ENCODE measurements at regions not wholly inside any gene's neighbourhood (a gene's known extent, or its start where the extent isn't known, plus 50 kb on each side); places are given as distances from the start of the nearest gene placed in this dataset.
"Not testable (repeated sequence)": the region's sequence is repeated elsewhere in the genome, so short reads cannot be mapped to it uniquely, and the experiment has no call there.

DNA sequence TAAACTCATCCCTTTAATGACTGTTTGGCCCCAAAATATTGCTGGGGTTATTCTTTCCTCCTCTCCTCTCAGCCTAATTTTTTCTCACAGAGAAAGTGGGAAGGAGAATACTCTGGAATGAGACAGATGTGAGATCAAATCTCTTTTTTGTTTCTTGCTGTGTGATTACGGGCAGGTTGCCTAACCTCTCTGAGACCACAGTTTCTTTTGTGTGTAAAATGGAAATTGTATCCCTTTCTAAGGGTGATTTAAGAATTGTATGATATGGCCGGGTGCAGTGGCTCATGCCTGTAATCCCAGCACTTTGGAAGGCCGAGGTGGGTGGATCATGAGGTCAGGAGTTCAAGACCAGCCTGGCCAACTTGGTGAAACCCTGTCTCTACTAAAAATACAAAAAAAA lies 111.5 kb upstream of the MRPS22 start:
- not testable (repeated sequence) for H3K36me3 Mint-ChIP-seq (ENCODE audit: low read depth); DNase-seq; H3K4me1 Mint-ChIP-seq; ATAC-seq; H3K27ac Mint-ChIP-seq; H3K4me3 Mint-ChIP-seq; H3K9me3 ChIP-seq (ENCODE audit: control insufficient read depth, low read length, poor library complexity, severe bottlenecking)
- H3K27me3 Mint-ChIP-seq = peaks cover 13% of the 10 kb centered on the region

DNA sequence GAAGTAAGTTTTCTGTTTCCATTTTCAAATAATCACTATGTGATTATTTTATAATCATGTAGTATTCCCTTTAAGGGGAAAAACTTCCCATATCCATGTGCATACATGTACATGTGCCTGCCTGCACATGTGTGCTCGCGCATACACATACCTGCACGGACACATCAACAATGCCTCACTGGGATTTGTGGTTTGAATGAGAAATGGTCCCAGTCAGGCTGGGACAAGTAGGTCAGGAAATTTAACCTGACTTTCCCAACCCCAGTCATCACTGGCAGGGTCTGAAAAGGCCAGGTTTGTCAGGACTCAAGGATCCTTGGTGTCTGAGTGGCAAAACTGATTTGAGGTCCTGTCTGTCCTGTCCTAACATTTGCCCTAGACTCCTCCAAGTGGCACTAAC lies 109.3 kb upstream of the MRPS22 start:
- H3K36me3 Mint-ChIP-seq (ENCODE audit: low read depth) = no peaks in the 10 kb centered on the region
- H3K9me3 ChIP-seq (ENCODE audit: control insufficient read depth, low read length, poor library complexity, severe bottlenecking) = no peaks in the 10 kb centered on the region
- no peaks in the 10 kb centered on the region for H3K4me1 Mint-ChIP-seq
- no peak for DNase-seq
- no peak overlapping the region for H3K27ac Mint-ChIP-seq
- H3K4me3 Mint-ChIP-seq = no peak overlapping the region
- no peak for ATAC-seq
- peaks cover 29% of the 10 kb centered on the region for H3K27me3 Mint-ChIP-seq

DNA sequence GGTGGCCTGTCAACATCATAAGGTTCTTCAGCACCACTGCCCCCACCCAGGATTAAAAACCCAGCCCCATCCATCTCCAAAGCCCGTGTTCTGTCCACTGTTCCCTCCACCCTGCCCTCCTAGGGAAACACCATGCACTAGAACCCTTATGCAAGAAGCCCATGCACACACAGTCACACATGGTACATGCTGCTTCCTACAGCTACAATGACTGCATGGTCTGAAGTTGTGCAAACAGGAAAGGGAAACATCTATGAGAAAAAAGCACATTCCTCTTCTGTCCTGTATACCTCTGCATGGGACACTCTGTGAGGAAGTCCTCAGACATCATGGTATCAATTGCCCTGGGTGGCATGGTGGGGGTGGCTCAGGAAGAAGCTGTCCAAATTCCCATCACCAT lies 108.6 kb upstream of the MRPS22 start:
- ATAC-seq = no peak
- H3K27ac Mint-ChIP-seq = no peak overlapping the region

DNA sequence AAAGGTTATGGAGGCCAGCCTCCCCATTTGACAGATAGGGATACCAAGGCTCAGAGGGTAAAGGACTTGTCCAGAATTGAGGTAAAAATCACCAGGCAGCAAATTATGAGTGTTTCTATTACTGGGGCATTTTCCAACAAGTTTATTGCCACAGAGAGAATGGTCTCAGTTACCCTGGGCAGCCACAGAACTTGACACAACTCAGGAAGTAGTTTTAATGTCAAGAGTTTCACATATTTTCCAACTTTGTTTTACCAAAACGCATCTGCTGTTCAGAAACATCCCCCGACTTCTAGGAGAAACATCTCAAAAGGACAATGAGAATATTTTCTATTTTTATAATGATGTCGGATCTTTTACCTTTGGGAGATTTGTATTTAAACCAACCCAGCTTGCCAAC lies 107.5 kb upstream of the MRPS22 start:
- no peaks in the 10 kb centered on the region for H3K36me3 Mint-ChIP-seq (ENCODE audit: low read depth)
- H3K4me3 Mint-ChIP-seq = no peak overlapping the region
- no peak overlapping the region for H3K27ac Mint-ChIP-seq
- H3K27me3 Mint-ChIP-seq = peaks cover 35% of the 10 kb centered on the region
- ATAC-seq = no peak
- H3K4me1 Mint-ChIP-seq = no peaks in the 10 kb centered on the region
- DNase-seq = no peak
- no peaks in the 10 kb centered on the region for H3K9me3 ChIP-seq (ENCODE audit: control insufficient read depth, low read length, poor library complexity, severe bottlenecking)

More for the DNA sequence above, 108.6 kb upstream of the MRPS22 start:
- H3K4me1 Mint-ChIP-seq = no peaks in the 10 kb centered on the region
- DNase-seq = no peak
- no peak overlapping the region for H3K4me3 Mint-ChIP-seq
- no peaks in the 10 kb centered on the region for H3K9me3 ChIP-seq (ENCODE audit: control insufficient read depth, low read length, poor library complexity, severe bottlenecking)
- H3K36me3 Mint-ChIP-seq (ENCODE audit: low read depth) = no peaks in the 10 kb centered on the region
- H3K27me3 Mint-ChIP-seq = peaks cover 35% of the 10 kb centered on the region

DNA sequence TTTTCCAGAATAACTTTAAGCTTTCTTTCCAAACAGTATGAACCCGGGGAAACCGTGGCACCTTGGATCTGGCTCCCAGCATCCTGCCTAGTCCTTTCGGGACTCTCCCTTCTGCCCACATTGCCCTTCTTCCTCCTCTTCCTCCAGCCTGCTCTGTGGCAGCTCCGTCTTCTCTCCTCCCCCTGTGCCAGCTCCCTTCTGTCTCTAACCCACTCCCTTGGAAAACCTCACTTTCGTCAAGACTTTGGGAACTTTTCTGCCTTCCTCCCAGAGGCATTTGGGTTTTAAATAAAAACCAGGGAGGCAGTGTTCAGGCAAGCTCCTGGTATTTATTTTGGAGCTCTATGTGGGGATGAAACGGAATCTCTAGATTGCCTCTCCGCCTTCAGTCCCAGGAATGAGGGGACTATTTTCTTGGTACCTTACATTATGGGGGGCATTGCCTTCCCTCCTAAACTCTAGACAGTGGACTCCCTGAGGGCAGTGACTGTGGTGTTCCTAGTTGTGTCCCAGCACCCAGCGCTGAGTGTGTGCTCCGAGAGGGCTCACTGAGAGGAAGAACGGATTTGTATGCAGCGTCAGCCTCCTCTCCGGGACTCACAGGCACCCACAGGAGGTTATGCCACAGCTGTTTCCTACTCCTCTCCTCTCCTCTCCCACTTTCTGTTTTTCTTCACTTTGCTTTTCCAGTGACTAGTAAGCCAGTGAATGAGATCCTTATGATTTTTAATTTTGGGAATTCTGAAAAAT lies 105.4 kb upstream of the MRPS22 start:
- no peak overlapping the region for H3K27ac Mint-ChIP-seq
- no peak for DNase-seq
- H3K36me3 Mint-ChIP-seq (ENCODE audit: low read depth) = no peaks in the 10 kb centered on the region
- peaks cover 35% of the 10 kb centered on the region for H3K27me3 Mint-ChIP-seq
- no peak overlapping the region for H3K4me3 Mint-ChIP-seq
- no peaks in the 10 kb centered on the region for H3K9me3 ChIP-seq (ENCODE audit: control insufficient read depth, low read length, poor library complexity, severe bottlenecking)
- H3K4me1 Mint-ChIP-seq = no peaks in the 10 kb centered on the region
- no peak for ATAC-seq

DNA sequence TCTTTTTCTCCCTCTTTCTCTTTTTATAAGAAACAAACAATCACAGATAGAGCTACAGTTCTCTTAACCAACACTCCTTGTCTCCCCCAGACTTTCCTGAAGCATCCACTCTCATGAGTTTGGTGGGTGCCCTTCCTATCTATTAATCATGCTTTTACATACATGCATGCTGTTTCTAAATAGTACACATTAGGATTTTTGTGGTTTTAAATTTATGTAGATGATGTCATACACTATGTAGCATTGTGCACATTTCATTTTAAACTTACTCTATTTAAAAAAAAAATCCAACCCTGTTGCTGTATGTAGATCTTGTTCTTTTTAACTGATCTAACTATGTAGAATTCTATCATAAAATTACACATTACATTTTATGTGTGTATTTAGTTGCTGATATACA lies 104.3 kb upstream of the MRPS22 start:
- Mint-ChIP-seq H3K4me3 (no peak overlapping the region), H3K36me3 (ENCODE audit: low read depth) (no peaks in the 10 kb centered on the region), H3K27me3 (peaks cover 41% of the 10 kb centered on the region), H3K27ac (no peak overlapping the region), H3K4me1 (peaks cover 2% of the 10 kb centered on the region)
- ATAC-seq (no peak), DNase-seq (no peak)
- H3K9me3 ChIP-seq (ENCODE audit: control insufficient read depth, low read length, poor library complexity, severe bottlenecking) = no peaks in the 10 kb centered on the region

DNA sequence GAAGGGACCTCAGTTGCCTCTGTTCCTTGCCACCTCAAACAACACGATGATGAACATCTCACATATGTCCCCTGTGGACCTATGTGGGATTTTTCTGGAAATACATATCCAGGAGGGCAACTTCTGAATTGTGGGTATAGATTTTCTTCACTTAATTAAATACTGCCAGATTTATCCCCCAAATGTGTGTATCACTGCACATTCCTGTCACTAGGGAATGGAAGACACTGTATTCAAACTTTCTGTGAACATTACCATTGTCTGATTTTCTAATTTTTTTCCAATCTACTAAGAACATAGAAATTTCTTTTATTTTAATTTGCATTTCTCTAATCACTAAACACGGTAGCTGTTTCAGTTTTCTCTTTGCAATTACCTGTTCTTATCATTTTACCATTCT lies 102.0 kb upstream of the MRPS22 start:
- Mint-ChIP-seq H3K4me1 (peaks cover 2% of the 10 kb centered on the region), H3K27me3 (peaks cover 39% of the 10 kb centered on the region), H3K36me3 (ENCODE audit: low read depth) (no peaks in the 10 kb centered on the region), H3K27ac (no peak overlapping the region), H3K4me3 (no peak overlapping the region)
- H3K9me3 ChIP-seq (ENCODE audit: control insufficient read depth, low read length, poor library complexity, severe bottlenecking) = no peaks in the 10 kb centered on the region
- ATAC-seq (no peak), DNase-seq (no peak)

DNA sequence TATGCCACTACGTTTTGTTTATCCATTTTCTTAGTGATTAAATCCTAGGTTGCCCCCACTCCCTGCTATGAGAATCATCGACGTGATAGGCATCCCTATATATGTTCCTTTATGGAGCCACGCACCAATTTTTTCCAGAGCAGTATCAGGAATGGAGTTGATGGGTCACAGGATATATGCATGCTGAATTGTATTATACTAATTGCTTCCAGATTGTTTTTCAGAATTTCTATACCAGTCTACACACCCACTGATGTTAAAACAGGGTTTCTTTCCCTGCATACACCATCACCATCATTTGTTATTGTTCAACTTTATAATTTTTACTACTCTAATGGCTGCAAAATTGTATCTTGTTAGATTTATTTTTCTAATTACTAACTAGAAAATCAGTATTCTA lies 100.1 kb upstream of the MRPS22 start:
- no peak for DNase-seq
- Mint-ChIP-seq H3K27ac (no peak overlapping the region), H3K4me3 (no peak overlapping the region), H3K36me3 (ENCODE audit: low read depth) (peaks cover 3% of the 10 kb centered on the region), H3K4me1 (peaks cover 2% of the 10 kb centered on the region), H3K27me3 (peaks cover 43% of the 10 kb centered on the region)
- ATAC-seq = no peak
- H3K9me3 ChIP-seq (ENCODE audit: control insufficient read depth, low read length, poor library complexity, severe bottlenecking) = no peaks in the 10 kb centered on the region

DNA sequence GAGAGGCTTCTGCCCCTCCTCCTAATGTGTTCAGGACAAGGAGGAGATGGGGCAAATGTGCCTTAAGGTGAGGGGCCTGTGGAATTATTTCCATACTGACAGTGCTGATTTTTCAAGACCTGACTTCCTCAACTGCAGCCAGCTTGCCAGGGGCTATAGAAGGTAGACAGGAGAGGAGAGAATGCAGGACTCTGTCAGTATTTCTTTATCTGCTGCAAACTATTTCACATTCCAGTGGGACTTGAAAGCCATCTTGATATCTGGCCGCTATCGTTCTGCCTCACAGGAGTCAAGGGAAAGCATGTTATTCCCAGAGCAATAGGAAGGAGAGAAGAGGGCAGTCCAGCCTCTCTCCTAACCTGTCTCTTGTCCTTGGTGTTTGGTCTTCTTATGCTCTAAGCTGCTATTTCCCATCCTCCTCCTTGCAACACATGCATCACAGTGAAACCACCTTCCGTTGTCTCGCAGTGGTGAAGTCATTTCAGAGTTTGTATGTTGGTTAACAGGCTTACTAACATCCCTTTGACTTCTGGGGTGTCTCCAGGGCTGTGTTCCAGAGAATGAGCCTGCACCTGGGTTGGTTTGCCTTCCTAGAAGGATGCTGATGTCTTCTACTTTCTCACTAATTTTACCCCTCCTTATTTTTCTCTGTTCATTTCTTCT lies 95.1 kb upstream of the MRPS22 start:
- peaks cover 7% of the 10 kb centered on the region for H3K36me3 Mint-ChIP-seq (ENCODE audit: low read depth)
- no peak overlapping the region for H3K4me3 Mint-ChIP-seq
- H3K4me1 Mint-ChIP-seq = peaks cover 2% of the 10 kb centered on the region
- ATAC-seq (no peak), DNase-seq (no peak)
- peak overlapping the region; percentile 49 for H3K27ac Mint-ChIP-seq
- H3K9me3 ChIP-seq (ENCODE audit: control insufficient read depth, low read length, poor library complexity, severe bottlenecking) = no peaks in the 10 kb centered on the region
- peaks cover 50% of the 10 kb centered on the region for H3K27me3 Mint-ChIP-seq

DNA sequence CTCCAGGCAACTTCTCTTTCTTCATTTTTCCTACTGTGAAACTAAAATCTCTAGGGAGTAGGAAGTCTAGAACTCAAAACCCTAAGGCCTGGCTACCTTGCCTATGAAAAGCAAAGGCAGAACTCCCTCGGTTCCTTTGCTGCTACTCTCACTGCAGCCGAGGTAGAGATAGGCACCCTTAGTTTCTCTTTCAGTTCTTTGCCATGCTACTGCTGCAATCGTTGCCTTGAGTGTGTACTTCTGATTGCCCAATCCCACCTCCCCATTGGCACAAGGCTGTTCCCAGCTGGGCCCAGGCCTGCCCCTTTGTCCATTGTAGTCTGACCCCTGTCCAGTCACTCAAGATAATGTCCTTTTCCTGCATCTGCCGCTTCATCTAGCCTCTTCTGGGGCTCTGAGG lies 92.3 kb upstream of the MRPS22 start:
- Mint-ChIP-seq H3K27ac (no peak overlapping the region), H3K36me3 (ENCODE audit: low read depth) (peaks cover 7% of the 10 kb centered on the region), H3K27me3 (peaks cover 41% of the 10 kb centered on the region), H3K4me3 (peak overlapping the region; percentile 25), H3K4me1 (no peaks in the 10 kb centered on the region)
- no peaks in the 10 kb centered on the region for H3K9me3 ChIP-seq (ENCODE audit: control insufficient read depth, low read length, poor library complexity, severe bottlenecking)
- ATAC-seq = no peak
- DNase-seq = no peak

DNA sequence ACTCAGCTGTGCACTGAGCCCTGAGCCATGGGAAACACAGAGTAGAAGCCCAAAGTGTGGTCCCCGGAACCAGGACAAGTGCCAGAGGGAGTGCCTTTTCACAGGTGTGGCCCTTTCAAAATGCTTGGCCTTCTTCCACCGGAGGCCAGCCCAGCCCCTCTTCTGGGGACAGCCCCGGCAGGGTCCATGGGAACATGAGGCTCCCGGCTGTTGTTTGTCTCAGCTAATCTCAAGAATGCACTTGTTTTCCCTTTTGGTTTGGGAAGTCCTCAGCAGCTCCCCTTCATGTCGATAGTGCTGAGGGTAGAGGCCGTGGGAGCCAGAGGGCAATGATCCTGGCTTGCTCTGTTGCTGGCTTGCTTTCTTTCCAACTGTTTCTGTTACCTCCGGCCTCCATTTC lies 91.1 kb upstream of the MRPS22 start:
- no peak overlapping the region for H3K27ac Mint-ChIP-seq
- DNase-seq (no peak), ATAC-seq (no peak)
- H3K36me3 Mint-ChIP-seq (ENCODE audit: low read depth) = peaks cover 7% of the 10 kb centered on the region
- no peak overlapping the region for H3K4me3 Mint-ChIP-seq
- H3K27me3 Mint-ChIP-seq = peaks cover 31% of the 10 kb centered on the region
- no peaks in the 10 kb centered on the region for H3K9me3 ChIP-seq (ENCODE audit: control insufficient read depth, low read length, poor library complexity, severe bottlenecking)
- H3K4me1 Mint-ChIP-seq = no peaks in the 10 kb centered on the region

DNA sequence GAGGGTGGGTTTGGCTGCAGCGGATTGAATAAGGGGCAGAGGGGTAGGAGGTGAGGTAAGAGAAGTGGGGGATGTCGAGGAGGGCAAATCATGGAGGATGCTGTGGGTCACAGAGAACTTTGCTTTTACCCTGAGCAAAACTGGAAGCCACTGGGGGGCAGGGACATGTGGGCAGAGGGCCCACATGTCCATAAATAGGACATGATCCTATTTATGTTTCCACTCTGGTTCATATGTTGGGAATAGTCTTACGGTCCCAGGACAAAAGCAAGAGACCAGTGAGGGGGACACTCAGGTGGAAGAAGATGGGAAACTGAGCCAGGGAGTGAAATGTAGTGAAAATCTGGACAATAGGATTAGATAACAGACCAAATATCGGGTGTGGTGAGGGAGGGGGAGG lies 85.5 kb upstream of the MRPS22 start:
- peaks cover 43% of the 10 kb centered on the region for H3K27me3 Mint-ChIP-seq
- ATAC-seq (no peak), DNase-seq (no peak)
- H3K4me1 Mint-ChIP-seq = no peaks in the 10 kb centered on the region
- H3K27ac Mint-ChIP-seq = no peak overlapping the region
- H3K36me3 Mint-ChIP-seq (ENCODE audit: low read depth) = no peaks in the 10 kb centered on the region
- no peak overlapping the region for H3K4me3 Mint-ChIP-seq
- H3K9me3 ChIP-seq (ENCODE audit: control insufficient read depth, low read length, poor library complexity, severe bottlenecking) = no peaks in the 10 kb centered on the region

DNA sequence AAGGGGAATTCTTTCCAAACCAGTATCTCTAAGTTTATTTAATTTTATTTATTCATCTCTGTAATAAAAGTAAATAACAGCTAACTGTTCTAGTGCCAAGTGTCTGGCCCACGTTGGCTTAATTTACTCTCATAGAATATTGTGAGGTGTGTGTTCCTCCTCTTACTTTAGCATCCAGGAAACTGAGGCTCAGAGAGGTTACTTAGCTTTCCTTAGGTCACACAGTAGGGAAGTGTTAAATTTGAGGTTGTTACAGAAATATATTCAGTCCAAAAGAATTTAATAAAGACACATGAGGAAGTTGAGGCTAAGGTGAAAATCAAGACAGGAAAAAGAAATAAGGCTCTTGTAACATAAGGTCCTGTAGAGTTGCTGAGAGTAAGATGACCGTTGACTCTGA lies 84.4 kb upstream of the MRPS22 start:
- Mint-ChIP-seq H3K4me1 (no peaks in the 10 kb centered on the region), H3K36me3 (ENCODE audit: low read depth) (no peaks in the 10 kb centered on the region), H3K4me3 (no peak overlapping the region), H3K27me3 (peaks cover 38% of the 10 kb centered on the region), H3K27ac (no peak overlapping the region)
- no peak for DNase-seq
- H3K9me3 ChIP-seq (ENCODE audit: control insufficient read depth, low read length, poor library complexity, severe bottlenecking) = no peaks in the 10 kb centered on the region
- ATAC-seq = no peak

DNA sequence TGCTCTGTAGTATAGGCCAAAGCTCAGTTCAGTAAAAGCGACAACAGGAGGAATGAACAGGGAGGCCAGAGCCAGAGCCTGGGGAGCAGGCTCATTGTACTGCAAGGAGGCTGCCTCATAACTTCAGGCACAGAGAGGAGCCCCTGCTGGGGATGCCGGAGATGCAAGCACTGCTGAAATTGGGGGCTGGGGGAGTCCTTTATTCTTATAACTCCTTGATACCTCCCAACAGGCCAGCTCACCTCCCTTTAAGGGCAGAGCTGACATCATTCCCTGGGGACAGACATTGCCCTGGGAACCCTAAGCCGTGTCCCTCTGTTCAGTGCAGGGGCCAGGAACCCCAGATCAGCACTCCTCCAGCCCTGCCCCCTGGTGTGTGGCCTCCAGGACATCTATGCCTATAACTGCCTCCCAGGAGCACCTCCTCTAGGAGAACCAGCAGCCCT lies 83.8 kb upstream of the MRPS22 start:
- no peaks in the 10 kb centered on the region for H3K36me3 Mint-ChIP-seq (ENCODE audit: low read depth)
- H3K27ac Mint-ChIP-seq = no peak overlapping the region
- DNase-seq (no peak), ATAC-seq (no peak)
- no peaks in the 10 kb centered on the region for H3K4me1 Mint-ChIP-seq
- H3K9me3 ChIP-seq (ENCODE audit: control insufficient read depth, low read length, poor library complexity, severe bottlenecking) = no peaks in the 10 kb centered on the region
- peaks cover 38% of the 10 kb centered on the region for H3K27me3 Mint-ChIP-seq
- H3K4me3 Mint-ChIP-seq = no peak overlapping the region
